ENCODE measurements at regions not wholly inside any gene's neighbourhood (a gene's known extent, or its start where the extent isn't known, plus 50 kb on each side); places are given as distances from the start of the nearest gene placed in this dataset.

DNA sequence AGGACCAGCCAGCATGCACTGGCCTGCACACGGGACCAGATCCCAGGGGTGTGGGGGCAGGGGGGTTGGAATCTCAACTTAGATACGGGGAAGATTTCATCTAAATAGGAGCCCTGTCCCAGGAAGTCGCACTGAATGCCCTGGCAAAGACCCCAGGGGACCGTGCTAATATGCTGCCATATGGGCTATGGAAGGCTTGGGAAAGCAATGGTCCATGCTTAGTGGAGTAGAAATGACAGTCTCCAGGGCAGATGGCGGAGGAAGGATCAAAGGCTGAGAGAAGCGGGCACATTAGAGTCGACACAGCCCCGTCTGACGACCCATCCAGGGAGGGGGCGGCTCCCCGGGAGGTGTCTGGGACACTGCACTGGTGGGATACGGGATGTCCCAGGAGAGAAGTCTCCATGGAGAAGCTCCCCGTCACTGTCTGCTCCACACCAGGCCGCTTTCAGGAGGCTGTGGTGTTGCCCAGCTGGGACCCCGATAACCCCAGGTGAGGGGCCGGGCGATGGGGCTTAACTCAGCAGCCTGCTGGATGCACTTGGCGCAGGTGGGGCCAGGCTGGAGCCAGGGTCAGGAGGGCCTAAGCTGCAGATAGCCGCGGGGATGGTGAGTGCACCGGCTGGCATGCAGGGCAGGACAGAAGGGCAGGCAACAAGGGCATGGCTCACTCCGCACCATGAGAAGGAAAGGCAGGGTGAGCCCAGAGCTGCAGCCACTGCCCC lies 377.7 kb upstream of the IRX1 start:
- no peak for DNase-seq

DNA sequence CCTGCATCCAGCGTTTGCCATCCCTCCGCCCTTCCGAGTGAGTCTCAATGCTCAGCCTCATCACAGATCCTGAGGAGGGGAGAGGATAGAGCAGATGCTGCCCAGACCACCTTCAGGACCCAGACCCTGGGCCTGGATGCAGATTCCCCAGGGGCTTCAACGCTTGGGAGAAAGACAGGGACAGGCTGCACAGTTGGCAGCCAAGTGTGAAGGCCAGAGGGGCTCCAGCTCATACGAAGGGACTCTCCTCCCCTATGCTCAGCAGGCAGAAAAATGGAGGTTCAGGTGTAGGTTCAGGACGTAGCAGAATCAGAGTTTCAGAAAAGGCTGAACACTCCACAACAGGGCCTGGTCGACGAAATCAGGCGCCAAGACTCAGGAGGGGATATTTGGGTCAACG lies 378.5 kb upstream of the IRX1 start:
- DNase-seq = no peak

DNA sequence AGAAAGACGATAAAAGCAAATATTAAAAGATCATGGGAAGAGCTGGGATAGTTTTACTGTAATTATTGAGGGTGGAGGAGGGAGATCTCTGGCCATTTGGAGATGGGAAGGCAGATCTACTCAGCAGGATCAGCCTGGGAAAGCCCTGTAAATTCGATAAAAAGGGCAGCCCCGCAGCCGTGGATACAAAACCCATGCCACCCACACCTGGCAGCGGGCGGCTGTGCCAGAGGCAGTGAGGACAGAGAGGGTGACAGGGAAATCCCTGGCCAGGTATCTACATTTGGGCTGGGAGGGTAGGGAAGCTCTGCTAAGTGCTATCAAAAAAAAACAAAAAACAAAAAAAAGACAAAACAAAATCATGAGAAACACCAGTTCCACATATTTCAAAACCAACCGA lies 379.2 kb upstream of the IRX1 start:
- DNase-seq = no peak

DNA sequence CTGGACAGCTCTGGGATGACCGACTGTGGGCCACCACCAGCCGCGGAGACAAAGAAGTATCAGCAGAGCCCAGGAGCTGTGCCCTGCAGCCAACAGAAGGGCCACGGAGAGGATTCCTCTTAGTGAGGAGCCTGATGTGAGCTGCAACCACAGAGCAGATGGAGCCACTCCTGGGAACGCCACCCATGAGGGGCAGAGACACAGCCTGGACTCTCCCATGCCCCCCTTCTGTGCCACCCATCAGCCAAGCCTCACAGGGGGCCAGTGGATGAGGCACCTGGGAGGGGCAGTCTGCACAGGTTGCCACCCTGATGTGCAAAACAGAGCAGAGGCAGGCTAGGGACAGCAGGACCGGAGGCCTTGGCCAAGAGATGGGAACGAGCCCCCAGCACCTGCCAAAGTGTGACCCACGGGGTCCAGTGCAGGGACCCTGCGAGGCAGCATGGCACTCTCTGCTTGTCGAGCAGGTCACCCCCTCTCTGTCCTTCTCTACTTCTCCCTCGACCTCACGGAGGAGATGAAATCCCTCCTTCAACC lies 380.7 kb upstream of the IRX1 start:
- no peak for DNase-seq

DNA sequence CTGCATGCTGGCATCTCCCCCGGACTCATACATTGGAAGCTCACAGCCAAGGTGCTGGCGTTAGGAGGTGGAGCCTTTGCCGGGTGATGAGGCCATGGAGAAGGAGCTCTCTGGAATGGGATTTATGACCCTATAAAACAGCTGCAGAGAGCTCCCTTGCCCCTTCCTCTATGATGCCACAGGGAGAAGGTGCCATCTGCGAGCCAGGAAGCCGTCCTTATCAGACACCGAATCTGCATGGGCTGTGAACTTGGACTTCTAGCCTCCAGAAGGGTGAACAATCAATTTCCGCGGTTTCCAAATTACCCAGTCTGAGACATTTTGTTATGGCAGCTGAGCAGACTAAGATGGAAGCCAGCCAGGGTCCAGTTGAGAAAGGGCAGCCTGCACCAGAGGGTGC lies 381.2 kb upstream of the IRX1 start:
- DNase-seq = no peak

DNA sequence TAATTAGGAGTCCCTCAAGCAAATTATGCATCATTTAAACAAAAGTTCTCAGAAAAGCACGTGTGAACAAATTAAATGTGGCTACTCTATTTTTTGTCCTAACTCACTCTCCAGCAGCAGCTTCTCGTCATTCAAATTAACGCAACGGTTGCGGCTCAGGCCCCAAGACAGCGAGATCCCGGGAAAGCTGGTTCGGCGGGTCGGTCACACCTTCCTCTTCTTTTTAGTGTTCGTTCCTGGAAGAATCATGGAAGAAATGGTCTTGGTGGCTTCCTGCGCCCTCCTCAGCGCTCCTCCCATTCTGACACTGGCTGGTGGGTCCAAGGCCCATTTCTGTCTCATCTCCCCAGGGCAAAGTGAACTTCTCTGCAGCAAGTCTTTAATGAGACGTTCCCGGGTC lies 382.8 kb upstream of the IRX1 start:
- no peak for DNase-seq

DNA sequence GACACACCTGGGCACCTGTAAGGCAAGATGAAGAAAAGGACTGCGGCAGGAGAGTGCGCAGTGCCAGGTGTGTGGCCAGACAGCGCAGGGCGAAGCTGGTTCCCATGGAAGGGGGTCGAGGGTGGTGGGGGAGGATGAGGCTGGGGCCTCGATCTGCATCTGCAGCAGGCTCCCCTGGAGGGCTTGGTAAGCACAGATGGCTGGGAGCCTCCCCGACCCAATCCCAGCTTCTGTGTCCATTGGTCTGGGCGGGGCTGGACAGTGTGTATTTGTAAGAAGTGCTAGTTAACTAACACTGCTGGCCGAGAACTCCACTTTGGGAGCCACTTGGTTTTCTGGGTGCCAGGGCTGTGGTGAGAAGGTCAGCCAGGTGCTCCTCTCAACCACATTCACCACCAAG lies 385.1 kb upstream of the IRX1 start:
- DNase-seq = no peak

DNA sequence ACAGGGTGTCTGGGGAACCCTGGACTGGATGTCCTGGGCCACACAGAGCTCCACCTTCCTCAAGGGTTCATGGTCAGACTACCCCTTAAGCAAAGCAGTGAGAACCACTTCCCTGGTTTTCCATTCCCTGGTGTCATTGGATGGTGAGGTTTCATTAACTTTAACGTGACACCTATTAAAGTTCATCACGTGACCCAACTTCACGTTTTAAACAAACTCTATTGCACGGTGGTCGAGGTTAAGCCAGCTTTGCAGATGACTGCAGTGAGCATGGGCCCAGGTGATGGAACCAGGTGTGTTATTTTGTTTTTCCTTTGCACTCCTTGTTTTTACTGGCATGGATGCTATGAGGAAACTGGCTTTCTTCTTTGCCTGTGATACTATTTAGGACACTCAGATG lies 385.7 kb upstream of the IRX1 start:
- DNase-seq = no peak

DNA sequence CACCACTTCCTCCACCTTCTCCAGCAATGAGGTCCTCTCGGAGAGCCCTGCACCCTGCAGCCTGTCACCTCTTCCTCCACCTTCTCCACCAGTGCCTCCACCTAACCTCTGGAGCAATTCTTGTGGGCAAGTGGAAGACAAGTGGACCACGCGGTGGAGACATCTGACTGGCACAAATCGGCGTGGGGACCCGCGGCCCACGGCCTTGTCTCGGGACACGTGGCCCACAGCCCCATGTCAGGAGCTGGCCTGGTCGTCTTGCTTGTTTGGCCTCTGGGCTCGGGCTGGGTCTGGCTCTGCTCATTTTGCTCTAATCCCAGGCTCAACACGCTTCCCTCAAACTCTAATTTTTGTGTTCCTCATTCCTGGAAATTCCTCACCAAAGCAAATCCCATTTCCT lies 393.1 kb upstream of the IRX1 start:
- DNase-seq = no peak

DNA sequence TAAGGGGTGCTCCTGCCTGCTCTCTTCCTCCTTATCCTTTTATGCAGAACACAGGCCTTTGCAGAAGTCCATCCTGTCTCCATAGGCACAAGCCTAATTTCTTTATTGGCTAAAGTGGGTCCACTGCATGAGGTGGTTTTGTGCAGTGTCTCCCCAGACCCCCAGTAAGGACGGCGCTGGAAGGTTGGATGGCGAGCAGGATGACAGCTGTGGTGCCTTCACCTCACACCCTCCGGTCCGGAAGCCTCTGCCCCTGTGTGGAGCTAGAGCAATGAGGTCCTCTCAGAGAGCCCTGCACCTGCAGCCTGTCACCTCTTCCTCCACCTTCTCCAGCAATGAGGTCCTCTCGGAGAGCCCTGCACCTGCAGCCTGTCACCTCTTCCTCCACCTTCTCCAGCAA lies 393.7 kb upstream of the IRX1 start:
- DNase-seq = no peak

DNA sequence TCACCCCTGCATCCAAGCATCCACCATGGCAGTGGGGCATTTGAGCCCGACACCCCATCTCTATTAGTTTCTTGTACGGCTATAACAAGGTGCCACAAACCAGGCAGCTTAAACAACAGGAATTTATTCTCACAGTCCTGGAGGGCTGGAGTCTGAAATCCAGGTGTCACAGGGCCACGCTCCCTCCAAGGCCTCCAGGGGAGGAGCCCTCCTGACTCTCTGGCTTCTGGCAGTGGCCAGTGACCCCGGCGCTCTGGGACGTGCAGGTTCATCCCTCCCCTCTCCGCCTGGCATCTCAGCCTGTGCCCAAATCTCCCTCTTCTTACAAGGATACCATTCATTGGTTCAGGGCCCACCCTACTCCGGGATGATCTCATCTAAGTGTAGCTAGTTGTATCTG lies 394.5 kb upstream of the IRX1 start:
- no peak for DNase-seq

DNA sequence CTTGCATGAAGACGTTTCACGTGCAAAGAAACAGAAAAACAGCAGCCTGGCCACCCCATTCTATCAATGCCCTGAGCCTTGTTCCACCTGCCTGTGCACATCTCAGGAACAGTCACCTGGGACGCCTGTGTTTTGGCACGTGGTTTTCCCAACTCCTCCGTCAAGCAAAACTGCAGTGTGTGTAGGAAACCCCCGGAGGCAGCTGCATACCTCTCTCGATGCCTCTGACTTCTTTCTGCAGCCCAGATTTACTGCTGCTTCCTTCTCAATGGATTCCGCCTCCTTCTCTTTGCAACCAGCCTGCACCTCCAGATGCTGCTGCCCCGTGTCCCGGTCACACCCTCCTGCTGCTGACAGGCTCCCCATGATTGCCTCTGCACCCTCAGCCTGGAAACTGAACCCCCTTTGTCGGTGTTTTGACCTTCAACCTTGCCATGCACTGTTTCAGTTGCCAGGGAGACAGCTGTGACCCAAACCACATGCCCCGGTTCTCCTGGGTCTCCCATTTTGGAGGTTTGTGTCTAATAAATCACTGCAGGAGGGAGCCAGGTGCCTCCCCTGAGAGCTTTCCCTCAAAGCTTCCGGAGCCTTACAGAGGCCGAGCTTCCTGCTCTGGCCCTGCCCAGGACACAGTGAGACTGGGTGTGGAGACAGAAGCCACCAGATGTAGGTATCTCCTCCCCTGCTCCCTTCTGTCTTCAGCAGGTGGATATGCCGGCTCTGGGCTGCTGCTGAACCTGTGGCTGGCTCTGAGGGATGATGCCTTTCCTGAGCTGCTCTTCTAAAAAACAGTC lies 395.5 kb upstream of the IRX1 start:
- no peak for DNase-seq

DNA sequence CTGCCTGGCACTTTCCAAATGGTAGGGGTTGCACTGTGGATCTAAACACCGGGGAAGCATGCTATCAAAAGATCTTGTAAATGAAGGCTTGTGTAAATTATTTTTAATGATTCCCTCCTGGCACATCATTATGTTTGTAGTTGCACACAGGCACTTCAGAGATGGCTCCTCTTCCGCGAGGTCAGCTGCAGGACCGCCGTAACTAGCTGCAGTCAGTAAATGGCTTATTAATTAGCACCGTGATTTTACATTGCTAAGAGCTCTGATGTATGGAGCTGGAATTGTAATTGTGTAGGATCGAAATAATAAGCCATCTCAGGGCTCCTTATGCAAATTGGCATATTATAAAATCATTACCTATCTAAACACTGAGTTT lies 397.6 kb upstream of the IRX1 start:
- DNase-seq = no peak

DNA sequence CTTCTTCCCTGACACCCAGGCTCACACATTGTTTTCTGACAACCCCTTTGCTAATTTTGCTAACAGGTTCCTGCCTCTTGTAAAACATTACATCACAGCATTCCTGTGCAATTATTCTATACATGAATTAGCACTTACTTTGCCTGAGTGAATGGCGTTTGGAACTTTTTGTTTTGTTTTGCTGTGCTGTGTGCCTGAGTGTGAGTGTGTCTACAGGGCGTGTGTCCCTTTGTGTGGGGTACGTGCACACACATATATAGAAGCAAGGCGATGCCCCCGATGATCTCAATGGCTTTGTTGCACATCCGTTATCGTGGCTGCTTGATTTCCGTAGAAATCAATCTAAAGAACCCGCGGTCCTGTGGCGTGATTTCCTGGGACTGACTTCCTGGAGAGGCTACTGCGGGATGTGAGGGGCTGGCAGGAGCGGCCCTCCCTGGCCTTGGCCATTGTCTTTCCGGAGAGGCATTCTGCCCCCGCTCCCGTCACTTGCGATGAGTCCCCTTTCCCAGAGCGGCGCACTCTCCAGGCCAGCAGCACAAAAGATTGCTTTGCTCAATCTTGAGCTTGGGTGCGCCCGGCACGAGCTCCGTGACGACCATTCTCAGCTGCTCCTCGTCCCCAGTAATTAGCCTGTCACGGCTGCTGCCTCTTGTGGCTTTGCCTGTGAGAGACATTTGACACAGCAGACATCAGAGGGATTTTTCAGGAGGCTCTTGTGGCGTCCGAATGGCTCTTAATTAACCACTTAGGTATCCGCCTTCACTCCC lies 398.1 kb upstream of the IRX1 start:
- DNase-seq = no peak

DNA sequence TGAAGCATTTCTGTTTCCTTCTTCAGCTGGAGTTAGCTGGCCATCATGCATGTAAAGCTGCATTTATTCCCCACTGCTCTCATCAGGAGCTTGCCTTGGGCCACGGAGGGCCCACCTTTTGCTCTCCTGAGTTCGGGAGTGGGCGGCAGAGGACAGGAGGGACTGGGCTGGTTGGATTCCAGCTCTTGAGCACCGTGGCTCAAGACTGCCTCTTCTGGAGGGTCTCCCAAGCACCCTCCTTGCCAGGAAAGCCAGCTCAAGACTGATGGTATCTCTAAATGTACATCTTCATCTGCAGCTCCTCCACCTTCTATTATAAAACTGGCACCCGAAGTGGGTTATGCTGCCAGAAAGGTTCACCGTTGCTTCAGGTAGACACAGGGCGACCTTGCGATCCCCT lies 399.6 kb upstream of the IRX1 start:
- no peak for DNase-seq

DNA sequence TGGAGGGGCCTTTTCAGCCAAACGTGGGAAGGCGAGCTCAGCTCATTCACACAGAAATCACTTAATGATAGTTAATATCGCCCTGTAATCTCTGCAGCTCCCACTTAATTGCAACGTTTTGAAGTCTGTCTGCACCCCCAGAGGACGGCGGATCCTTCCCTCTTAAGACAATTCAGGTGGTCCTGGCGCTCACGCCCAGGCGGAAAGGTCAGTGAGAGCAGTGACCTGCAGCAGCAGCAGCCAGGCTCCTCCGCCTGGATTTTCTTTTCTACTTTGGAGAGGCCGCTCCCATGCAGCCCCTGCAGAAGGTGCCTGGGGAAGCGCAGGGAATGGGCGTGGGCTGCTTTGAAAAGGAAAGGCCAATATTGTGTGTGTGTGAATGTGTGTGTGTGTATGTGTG lies 400.9 kb upstream of the IRX1 start:
- no peak for DNase-seq

DNA sequence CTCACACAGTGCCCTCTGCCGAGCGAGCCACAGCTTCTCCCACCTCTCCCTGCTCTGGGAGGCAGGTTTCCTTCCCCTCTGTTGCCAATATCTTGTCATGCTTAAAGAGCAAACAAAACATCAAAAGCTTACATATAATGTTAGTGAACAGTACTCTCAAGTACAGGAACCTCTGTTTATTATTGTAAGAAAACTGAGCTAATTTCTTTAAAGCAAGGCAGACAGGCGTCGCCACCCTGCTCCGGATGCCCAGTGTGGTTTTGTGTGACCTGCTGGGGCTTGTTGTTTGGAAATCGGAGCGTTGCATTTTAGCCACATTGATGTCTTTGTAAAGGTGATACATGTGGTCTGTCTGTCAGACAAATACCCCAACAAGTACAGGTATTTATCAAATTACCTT lies 401.4 kb upstream of the IRX1 start:
- DNase-seq = no peak

DNA sequence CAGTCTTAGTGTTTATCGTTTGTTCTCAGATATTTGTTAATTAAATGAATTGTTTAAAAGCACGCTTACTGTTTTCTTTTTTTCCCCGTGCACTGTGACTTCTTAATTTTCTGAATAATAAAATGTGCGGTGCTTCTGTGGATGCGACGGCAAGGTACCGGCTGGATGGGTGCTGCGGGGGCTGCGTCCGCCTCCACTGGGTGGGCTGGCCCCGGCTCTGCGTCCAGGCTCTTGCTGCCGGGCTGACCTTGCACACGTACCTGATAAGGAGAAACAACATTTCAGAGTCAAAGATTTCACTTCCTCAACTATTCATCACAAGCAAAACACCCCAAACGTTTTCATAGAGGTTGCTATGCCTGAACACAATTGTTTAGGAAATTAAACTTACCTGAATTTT lies 404.0 kb upstream of the IRX1 start:
- no peak for DNase-seq

DNA sequence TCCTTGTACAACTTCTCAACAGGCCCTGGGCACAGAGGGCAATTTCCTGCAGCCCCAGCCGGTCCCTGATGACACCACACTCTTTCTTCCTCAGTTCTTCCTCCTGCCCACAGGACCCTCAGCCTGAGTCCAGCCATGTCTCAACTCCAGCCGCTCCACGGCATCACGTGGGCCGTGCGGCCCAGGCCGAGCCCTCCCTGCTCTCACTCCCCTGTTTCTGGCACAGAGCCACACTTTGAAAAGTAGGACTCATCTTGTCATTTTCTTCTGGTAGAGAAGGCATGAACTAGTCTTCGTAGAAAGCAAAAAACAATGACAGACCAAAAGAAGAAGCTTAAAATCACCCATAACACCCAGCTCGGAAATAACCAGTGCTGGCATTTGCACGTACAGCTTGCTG lies 404.7 kb upstream of the IRX1 start:
- no peak for DNase-seq

DNA sequence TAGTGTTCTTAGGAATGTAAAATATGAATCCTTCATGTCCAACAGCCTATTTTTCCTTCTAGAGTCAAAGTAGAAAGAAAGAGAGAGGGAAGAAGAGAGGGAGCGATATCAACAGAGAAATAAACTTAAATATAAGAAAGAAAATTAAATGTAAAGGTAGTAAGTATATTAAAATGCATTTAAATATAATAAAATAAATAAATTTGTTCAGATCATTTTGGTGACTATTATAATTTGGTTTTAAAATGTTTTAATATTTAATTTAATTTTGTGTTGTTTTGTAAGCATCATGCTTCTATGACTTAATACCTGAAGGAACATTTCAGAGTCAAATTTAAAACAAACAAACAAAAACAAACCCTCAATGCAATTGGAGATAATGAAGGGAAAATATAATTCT lies 405.2 kb upstream of the IRX1 start:
- no peak for DNase-seq

DNA sequence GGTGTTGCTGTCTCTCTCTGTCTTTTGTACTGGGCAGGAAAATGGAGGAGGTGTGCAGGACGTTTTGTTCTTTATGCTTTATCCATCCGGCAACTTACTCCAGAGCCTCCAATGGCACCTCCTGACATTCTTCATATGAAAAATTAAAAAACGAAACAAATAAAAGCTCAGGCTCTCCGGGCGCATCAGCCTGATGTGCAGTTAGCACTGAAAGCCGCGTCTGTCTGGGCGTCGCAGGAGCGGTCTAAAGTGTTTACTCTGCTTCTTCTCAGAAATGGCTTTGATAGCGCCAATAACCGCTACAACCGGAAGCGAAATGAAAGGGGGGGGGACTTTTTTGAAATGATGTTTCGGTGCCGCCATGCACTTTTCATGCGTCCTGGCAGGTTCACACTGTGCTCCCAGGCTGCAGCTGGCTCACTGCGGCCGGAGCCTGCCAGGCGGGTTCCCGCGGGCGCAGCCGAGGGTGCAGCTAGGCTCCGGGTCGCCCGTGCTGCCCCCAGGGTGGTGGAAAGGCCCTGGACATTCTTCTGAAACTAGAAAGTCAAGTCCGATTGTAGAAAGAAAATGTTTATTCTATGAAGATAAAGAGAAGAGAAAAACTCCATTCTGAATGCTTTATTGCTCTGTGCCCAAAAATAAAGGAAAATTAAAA lies 407.7 kb upstream of the IRX1 start:
- DNase-seq = no peak

DNA sequence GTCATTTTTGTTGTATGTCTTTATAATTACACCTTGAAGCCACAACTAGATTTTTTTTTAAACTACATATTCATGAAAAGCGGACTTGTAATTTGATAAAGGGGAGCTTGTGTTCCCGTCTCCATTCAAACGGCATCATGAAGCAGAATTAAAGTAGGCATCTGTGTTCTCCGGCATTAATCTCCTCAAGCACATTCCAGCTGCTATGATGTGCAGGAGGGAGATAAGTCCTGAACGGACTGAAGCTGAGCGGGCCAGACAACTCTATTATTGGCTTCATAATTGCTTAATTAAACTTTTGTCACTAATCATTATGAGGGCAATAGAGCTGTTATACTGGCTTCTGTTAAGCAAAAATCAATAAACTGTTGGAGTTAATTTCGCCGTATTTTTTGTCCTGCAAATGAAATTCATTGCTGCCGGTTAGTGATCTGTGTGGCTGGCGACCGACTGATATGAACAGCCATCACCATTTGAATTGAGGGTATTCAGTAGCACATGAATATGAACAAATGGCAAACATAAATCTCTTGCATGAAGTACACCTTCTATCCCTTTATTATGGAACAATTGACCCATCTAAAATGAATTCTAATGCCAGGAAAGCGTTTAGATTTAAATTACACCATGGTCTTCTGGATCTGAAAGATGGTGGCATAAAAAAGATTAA lies 408.8 kb upstream of the IRX1 start:
- DNase-seq = no peak

DNA sequence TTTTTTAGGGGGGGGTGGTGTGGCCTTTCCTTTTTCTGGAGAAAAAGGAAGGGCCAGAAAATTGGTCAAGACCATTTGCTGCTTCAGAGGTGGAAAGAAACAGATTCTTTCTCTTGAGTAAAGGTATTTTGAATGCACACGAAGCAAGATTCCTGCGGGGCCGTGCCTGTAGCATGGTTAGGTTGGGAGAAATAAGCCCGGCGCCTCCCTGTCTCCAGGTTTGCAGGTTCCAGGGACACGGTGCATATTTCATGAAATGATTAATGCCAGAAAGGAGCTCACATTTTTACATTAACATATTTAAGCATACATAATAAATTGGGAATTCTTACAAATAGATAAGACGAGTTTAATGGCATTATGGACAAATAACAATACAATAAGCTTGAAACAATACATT lies 409.5 kb upstream of the IRX1 start:
- no peak for DNase-seq

Measured in Kasumi-1 (cell line).